ENCODE measurements at regions not wholly inside any gene's neighbourhood (a gene's known extent, or its start where the extent isn't known, plus 50 kb on each side); places are given as distances from the start of the nearest gene placed in this dataset.

DNA sequence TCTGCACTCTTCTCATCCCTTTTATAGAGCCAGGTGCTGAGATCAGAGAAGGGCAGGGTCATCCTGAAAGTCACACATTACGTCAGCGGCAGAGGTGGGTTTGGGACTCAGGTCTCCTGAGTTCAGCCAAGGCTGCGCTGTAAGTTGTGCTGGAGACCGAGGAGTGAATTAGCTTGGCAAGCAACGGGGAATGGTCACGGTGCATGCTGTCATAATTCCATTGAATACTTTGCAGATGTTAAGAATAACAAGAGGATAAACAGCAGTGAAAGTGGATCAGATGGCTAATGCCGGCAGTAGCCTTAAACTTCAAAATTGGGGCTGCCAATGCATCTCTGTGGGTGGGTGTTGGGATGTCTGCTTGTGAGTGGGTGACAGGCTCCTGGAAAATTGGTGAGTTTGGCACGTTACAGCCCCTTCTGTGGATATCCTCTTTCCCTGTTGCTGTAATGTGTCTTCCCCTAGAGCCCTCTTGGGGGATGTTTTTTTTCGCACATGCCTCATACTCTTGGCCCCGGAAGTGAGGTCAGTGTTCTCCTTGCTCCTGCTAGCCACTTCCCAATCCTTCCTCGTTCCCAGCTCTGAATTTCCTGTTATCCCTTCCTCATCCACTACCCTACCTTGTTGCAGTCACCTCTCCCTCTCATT is 287.1 kb upstream of the SRRM4 start:
- no peak for DNase-seq (ENCODE audit: low read depth)

DNA sequence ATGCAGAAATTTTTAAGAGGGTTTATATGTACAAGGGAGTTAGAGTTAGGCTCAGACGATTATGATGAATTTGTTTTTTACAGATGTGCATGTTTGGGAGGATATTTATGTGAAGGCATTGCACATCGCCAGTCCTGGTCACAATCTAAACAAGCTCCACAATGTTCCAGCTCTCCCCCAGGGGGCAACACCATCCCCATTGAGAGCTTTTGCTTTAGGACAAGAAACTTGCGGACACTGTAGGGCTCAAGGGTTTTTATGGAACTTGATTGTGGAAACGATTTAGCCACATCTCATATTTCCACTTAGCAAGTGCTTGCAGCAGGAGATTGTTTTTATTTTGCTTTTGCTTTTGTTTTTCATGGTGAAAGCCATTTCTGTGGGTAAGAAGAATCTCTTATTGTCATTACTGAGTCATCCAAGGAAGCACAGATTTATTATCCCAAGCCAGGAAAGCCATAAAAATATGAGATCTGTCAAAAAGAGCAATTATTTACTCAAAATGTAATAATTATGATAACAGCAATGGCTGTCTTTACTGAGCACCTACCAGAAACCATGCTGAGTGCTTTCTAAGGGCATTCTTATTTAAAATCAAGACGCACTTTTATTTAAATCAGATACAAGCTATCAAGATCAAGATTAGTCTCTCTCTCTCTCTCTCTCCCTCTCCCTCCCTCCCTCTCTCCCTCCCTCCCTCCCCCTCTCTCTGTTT is 276.7 kb upstream of the SRRM4 start:
- DNase-seq (ENCODE audit: low read depth) = no peak

DNA sequence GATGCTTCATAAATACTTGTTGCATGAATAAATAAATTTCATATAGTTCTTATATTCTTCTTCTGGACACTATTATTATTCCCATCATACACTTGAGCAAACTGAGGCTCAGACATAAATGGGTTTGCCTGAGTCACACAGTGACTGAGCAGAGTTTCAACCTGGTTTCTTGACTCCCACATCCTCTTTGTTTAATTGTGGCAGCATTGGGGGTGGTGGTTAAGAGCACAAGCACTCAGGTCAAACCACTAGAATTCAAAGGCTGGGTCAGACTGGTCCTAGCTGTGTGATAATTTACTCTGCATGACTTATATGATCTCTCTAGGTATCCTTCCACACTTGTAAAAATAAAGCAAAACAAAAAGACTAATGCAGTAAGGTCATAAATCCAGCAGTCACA is 274.9 kb upstream of the SRRM4 start:
- DNase-seq (ENCODE audit: low read depth) = no peak

DNA sequence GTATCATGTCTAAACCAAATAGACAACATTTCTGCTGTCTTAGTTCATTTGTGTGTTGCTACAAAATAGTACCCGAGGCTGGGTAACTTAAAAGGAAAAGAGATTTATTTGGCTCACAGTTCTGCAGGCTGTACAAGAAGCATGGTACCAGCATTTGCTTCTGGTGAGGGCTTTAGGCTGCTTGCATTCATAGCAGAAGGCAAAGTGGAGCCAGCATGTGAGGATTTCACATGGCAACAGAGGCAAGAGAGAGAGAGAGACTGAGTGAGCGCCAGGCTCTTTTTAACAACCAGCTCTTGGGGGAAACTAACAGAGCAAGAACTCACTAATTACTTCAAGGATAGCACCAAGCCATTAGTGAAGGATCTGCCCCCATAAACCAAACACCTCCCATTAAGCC is 271.4 kb upstream of the SRRM4 start:
- no peak for DNase-seq (ENCODE audit: low read depth)

DNA sequence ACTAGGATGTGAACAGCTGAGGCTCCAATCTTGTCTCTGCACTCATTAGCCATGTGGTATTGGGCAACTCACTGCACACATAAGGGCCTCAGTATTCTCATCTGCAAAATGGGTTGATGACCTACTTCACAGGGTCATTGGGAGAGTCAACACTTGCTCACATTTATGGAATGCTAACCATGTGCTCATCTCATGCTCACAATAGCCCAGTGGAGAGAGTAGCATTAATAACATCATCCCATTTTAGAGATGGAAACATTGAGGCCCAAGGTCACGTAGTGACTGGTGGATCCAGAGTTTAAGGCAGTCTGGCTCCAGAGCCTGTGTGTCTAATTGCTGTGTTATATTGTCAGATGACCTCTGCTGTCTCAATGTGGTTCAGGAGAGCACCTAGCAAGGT is 270.2 kb upstream of the SRRM4 start:
- DNase-seq (ENCODE audit: low read depth) = no peak

DNA sequence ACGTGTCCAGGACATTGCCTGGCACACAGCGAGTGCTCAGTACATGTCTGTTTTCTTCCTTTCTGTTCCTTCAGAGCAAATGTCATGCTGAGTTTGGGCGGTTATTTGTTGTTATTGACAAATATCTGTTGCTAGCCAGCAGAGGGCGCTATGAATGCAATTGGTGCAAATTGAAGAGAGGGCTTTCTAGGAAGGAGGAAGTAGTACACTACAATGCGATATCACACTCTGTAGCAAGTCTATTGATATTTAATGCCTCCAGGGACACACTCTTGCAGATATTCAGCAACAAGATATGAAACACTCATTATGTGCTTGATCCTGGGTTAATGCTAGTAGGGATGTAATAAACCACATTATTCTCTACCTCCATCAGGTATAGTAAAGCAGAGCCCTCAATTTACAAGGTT is 267.3 kb upstream of the SRRM4 start:
- DNase-seq (ENCODE audit: low read depth) = no peak

DNA sequence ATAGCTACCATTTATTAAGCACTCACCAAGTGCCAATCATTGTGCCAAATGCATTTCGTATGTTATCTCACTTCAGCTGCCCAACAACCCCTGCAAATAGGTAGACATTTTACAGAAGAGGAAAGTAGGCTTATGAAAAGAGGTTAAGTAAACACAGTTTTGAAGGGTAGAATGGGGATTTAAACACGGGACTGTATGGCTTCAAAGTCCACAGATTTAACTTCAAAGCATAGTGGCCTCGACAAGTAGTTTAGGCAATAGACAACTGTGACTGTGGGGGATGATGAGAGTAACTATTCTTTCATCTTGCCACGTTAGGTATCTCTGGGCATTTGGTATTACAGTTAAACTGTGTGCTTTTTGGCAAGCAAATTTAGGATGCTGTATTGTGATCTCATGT is 266.8 kb upstream of the SRRM4 start:
- no peak for DNase-seq (ENCODE audit: low read depth)

DNA sequence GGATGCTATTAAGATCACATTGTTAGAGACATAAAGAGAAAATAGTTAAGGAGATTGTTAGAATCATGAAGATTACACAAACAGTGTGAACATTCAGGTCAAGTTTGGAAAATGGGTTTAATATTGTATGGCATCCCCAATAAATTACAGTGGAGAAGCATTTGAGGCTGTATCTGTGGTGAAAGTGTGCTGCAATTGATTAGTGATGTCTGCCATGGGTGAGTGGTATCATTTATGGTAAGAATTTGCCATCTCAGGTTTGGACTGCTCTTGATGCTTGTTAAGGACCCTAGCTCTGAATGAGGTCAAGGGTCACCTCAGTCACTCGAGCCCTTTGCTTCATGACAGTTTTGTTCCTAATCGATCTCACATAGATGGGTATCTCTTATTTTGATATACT is 265.7 kb upstream of the SRRM4 start:
- no peak for DNase-seq (ENCODE audit: low read depth)

DNA sequence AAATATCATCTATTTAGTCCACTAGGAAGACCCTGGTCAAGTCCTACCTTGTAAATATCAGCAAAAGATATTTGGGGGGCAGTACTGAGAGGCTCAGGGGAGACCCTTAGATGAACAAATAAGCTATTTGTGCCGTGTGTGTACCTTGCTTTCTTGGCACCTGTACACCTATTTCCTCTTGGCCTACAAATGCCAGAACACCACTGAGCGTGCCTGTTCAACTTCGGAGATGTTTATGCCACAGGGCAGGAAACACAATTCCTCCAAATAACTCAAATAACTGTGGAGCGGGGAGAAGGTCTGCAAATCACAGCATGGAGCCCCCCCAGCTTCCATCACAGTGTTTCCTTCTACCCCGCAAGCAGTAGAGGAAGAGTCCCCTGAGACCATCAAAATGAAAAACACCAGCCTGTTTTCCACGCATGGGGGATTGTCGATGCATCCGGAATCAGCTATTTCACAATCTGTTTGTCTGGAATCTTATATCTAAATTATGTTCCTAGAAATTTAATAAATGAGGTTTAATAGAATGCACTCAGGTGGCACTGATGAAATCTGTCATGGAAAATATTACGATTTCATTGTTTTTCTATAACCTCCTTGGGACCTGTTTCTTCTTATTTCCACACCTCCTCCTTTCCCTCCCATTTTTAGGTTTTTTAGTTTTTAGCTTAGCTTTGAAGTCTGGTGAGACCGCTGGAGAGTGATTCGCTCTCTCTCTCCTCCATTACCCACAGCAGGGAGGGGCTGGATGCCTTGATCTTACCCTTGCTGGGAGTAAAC is 254.0 kb upstream of the SRRM4 start:
- DNase-seq (ENCODE audit: low read depth) = no peak

DNA sequence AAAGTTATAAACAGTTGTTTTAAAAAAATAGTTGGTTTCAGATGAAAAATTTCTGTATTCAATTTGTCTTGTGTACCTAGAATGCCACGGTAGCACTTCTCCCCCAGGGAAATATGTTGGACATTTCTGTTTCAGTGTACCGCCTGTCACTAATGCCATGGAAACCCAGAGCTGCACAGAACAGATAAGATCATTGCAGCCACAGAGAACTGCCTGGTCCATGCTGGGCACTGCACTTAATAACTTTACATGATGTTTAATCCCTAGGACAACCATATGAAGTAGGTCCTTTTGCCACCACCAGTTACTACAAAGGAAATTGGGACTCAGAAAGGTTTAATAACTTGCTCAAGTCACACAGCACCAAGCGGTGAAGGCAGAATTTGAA is 253.4 kb upstream of the SRRM4 start:
- no peak for DNase-seq (ENCODE audit: low read depth)

DNA sequence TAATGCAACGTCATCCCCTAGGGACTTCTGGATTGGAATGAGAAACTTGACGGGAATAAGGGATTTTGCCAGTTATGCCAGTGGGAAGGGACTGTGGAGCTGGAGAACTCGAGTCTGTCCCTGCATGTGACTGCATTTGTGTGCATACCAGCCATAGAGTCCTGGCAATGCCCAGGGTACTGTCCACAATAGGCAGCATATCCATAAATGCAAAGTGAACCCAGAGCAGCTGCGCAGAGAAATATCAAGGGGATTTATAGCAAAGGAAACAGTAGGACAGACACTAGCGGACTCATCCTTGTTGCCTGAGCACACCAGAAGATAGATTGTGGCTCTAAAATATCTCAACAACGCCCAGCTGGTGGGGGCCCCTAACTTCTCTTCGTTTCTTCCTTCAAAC is 247.1 kb upstream of the SRRM4 start:
- DNase-seq (ENCODE audit: low read depth) = no peak

DNA sequence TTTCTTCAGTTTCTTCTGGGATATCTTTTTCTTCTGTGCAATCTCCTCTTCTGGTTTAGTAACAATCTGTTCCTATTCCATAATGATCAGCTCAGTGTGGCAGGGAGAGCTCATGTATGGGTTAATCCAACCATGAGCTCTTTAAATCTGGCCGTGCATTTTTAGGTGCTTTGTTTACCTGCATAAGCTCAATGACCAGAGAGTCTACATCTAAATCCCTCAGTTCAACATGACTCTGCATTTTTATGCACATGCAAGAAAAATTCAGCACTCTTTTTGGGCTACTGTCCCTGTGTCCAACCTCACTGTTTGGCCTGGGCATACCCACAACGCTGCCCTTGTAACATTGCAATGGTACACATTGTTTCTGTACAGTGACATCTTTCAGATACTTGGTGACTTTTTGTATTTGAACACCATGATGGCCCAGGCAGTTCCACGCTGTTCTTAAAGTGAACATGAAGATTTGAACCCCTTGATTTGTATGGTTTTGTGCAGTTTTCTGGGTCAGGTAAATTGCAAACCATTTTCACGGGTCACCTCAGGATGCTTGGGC is 243.3 kb upstream of the SRRM4 start:
- no peak for DNase-seq (ENCODE audit: low read depth)

DNA sequence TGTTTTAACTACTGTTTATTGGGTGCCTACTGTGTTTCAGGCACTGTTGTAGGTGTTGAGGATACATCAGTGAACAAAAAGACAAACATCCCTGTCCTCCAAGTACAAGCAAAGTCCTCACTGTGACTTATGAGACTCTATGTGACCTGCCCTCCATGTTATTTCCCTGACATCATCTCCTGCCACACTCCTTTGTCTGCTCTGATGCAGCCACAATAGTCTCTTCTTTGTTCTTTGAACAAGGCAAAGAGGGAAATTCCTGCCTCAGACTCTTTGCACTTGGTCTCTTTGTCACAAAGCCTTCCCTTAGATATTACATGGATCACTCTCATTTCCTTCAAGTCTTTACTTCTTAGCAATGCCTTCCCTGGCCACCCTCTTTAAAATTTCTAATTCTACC is 240.1 kb upstream of the SRRM4 start:
- no peak for DNase-seq (ENCODE audit: low read depth)

DNA sequence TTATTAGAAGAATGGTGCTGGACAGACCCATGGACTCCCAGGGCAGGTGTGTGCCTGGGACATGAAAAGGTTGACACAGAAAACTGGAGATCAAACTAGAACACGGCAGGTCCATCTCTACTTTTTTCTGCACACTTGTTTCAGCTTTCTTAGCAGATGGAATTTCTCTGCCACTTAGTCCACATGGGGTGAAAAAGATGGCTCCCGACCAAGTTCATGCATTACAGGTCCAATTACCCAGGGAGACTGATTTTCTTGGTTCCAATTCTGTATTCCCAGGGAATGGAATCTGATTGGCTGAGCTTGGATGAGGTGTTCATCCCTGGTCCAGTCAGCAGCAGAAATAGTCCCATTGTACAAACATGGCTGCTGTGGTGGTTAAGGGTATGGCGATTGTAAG is 238.9 kb upstream of the SRRM4 start:
- DNase-seq (ENCODE audit: low read depth) = no peak

DNA sequence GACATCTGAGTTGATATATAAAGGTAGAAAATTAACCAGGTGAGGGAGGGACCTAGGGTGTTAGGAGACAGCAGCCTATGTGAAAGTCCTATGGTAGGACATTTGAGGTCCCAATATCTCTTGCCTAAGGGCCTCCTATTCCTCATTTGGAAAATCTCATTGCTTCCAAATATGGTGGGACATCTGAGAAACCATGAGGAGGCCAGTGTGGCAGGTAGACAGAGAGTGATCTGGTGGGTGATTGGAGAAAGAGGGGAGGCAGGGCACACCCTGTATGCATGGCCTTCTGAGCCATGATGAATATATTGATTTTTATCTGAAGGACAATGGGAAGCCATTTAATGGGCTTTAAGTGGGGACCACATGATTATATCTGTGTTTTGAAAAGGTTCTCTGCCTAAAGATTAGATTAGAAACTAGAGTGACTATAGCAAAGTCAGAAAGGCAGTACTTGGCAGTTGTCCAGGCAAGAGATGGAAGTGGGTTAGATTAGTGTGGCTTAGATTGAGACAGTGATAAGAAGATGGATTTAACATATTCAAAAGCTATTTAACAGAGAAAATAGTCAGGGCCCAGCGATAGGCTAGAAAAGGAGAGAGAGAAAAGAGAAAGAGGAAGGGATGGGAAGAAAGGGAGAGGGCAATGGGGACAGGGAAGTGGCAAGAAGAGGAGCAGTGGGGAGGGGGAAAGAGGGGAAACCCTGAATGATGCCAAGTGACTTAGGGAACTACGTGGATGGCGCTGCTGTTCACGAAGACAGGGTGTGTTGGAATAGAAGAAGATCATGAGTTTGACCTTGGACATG is 237.2 kb upstream of the SRRM4 start:
- DNase-seq (ENCODE audit: low read depth) = no peak

DNA sequence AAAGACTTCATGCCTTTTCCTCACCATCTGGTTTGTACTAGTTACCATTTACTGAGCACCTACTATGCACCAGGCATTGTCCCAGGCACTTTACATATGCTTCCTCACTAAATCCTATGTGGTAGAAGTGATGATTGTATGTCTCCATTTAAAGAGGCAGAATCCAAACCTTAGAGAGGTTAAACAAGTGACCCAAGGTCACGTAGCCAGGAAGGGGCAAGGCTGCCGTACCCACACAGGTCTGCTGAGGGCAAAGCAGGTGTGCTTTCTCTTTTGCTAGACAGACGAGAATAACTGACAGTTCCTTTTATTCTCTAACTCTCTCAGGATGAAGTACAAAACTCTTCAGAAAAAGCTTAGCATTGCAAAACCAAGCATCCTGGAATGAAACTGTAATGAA is 235.2 kb upstream of the SRRM4 start:
- DNase-seq (ENCODE audit: low read depth) = no peak

DNA sequence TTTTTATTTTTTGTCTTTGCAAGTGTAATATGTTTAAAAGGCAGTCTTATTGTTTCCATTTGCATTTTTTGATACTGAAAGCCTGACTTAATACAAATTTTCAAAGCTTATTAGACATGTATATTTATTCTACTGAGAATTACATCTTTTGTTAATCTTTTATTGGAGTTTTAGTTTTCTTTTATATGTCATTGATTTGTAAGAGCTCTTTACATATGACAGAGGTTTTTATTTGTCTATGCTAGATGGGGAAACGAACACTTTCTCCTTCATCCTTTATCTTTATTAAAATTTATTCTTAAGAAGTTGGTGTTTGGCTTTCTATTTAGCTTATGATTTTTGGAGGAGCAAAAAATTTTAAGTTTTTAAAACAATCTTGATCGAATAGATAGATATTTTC is 234.4 kb upstream of the SRRM4 start:
- DNase-seq (ENCODE audit: low read depth) = no peak

DNA sequence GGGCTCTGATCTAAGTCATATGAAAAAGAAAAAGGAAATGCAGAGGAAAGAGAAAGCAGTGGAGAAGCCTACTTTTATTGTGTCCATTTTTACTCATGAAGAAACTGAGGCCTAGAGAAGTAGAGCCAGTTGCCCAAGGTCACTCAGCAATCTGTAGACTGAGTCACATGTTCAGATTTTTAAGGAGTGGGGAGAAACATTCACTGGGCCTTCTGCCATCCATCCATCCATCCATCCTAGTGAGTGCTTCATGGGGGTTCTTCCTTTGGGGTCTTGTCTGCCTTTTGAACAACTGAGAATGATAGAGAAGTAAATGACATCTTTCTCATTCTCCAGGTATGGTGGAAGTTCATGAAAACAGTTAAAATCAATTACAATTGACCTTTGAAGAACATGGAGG is 233.6 kb upstream of the SRRM4 start:
- no peak for DNase-seq (ENCODE audit: low read depth)

DNA sequence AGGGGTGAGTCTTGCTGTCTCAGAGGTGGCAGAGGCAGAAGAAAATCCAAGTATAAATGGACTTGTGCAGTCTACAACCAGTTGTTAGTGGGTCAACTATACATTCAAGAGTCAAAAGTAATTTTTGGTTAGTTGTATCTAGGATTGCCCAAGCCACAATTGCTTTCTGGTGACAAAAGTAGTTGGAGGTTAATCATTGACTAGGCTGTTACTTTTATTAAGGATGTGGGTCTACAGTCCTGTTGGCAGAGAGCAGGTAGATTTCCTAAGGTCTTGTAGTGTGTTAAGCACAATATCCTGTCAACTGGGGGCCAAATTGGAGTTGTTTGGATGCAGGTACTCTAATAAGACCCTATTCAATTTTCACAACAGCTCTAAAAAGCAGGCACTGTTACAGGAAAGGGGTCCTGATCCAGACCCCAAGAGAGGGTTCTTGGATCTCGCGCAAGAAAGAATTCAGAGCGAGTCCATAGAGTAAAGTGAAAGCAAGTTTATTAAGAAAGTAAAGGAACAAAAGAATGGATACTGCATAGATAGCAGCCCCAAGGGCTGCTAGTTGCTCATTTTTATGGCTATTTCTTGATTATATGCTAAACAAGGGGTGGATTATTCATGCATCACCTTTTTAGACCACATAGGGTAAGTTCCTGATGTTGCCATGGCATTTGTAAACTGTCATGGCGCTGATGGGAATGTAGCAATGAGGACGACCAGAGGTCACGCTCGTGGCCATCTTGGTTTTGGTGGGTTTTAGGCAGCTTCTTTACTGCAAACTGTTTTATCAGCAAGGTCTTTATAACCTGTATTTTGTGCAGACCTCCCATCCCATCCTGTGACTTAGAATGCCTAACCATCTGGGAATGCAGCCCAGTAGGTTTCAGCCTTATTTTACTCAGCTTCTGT is 232.6 kb upstream of the SRRM4 start:
- DNase-seq (ENCODE audit: low read depth) = no peak

DNA sequence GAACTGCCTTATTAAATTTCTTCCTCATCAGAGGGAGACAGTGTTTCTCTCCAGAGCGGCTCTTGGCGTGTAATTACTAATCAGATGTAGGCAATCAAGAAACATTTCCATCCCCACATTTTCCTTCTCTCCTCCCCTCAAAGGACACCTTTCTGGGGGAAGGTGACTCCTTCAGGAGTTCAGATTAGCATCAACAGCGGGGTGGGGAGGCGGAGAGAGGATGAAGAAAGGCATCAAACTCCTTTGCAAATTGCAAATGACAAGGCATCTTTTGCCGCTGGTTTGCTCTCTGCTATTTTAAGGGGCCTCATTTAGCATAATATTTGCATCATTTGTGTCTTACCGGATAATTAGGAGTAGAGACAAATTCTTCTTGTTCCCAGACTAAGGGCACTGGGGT is 231.7 kb upstream of the SRRM4 start:
- DNase-seq (ENCODE audit: low read depth) = no peak

DNA sequence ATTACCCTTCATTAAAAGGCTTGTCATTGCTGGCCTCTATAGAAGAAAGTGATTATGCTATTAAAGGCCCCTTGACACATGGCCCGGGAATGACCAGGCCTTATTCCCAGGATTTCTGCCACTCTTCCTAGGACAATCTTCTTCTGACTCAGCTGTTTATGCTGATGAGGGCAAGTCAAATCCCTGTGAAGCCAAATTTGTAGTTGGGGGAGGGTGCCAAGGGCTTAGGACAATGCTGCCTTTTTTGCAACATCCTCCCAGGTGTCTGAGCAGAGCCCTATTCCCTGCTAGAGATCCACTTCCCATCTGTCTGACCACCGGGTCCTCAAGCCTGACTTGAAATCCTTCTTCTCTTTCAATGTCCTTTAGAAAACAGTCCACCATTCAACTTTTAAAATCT is 230.7 kb upstream of the SRRM4 start:
- DNase-seq (ENCODE audit: low read depth) = no peak
